ENCODE measurements at regions not wholly inside any gene's neighbourhood (a gene's known extent, or its start where the extent isn't known, plus 50 kb on each side); places are given as distances from the start of the nearest gene placed in this dataset.

- Histone ChIP-seq H3K4me1 (ENCODE audit: control insufficient read depth in 1 of 2, insufficient read depth in 2 of 2, low read length in 2 of 2) (peaks cover 8 to 33% of the 10 kb centered on the region in 2 donors), H3K36me3 (ENCODE audit: control insufficient read depth in 1 of 2, insufficient read depth in 2 of 2, low read length in 2 of 2) (no peaks in the 10 kb centered on the region), H3K27ac (ENCODE audit: low read length) (no peak overlapping the region), H3K4me3 (ENCODE audit: low read depth in 1 of 2, low read length in 2 of 2) (no peak overlapping the region), H3K27me3 (ENCODE audit: low read depth, low read length) (no peaks in the 10 kb centered on the region), H3K9me3 (ENCODE audit: control insufficient read depth in 1 of 2, low read length in 2 of 2) (no peaks in the 10 kb centered on the region)
These were observed 162.2 kb upstream of the TLE3 start for GRCh38 chr15:70259640-70260508.

GRCh38 chr15:70259028-70259424 lies 161.3 kb upstream of the TLE3 start:
- H3K9me3 ChIP-seq (ENCODE audit: control insufficient read depth in 1 of 2, low read length in 2 of 2) = no peaks in the 10 kb centered on the region
- H3K4me1 ChIP-seq (ENCODE audit: control insufficient read depth in 1 of 2, insufficient read depth in 2 of 2, low read length in 2 of 2) = peaks cover 8 to 25% of the 10 kb centered on the region in 2 donors
- no peaks in the 10 kb centered on the region for H3K27me3 ChIP-seq (ENCODE audit: low read depth, low read length)
- no peak overlapping the region for H3K27ac ChIP-seq (ENCODE audit: low read length)
- H3K36me3 ChIP-seq (ENCODE audit: control insufficient read depth in 1 of 2, insufficient read depth in 2 of 2, low read length in 2 of 2) = no peaks in the 10 kb centered on the region
- H3K4me3 ChIP-seq (ENCODE audit: low read depth in 1 of 2, low read length in 2 of 2) = no peak overlapping the region

GRCh38 chr15:70258369-70259027 lies 160.8 kb upstream of the TLE3 start:
- no peaks in the 10 kb centered on the region for H3K27me3 ChIP-seq (ENCODE audit: low read depth, low read length)
- no peak overlapping the region for H3K27ac ChIP-seq (ENCODE audit: low read length)
- H3K4me3 ChIP-seq (ENCODE audit: low read depth in 1 of 2, low read length in 2 of 2) = no peak overlapping the region
- no peaks in the 10 kb centered on the region for H3K9me3 ChIP-seq (ENCODE audit: control insufficient read depth in 1 of 2, low read length in 2 of 2)
- no peaks in the 10 kb centered on the region for H3K36me3 ChIP-seq (ENCODE audit: control insufficient read depth in 1 of 2, insufficient read depth in 2 of 2, low read length in 2 of 2)
- peaks cover 4 to 19% of the 10 kb centered on the region in 2 donors for H3K4me1 ChIP-seq (ENCODE audit: control insufficient read depth in 1 of 2, insufficient read depth in 2 of 2, low read length in 2 of 2)

- Histone ChIP-seq H3K27ac (ENCODE audit: low read length) (no peak overlapping the region), H3K9me3 (ENCODE audit: control insufficient read depth in 1 of 2, low read length in 2 of 2) (no peaks in the 10 kb centered on the region), H3K4me3 (ENCODE audit: low read depth in 1 of 2, low read length in 2 of 2) (no peak overlapping the region), H3K4me1 (ENCODE audit: control insufficient read depth in 1 of 2, insufficient read depth in 2 of 2, low read length in 2 of 2) (peaks cover 4 to 16% of the 10 kb centered on the region in 2 donors), H3K36me3 (ENCODE audit: control insufficient read depth in 1 of 2, insufficient read depth in 2 of 2, low read length in 2 of 2) (no peaks in the 10 kb centered on the region), H3K27me3 (ENCODE audit: low read depth, low read length) (no peaks in the 10 kb centered on the region)
These were observed 160.0 kb upstream of the TLE3 start for GRCh38 chr15:70257573-70258248.

GRCh38 chr15:70257047-70257446 lies 159.3 kb upstream of the TLE3 start:
- H3K36me3 ChIP-seq (ENCODE audit: control insufficient read depth in 1 of 2, insufficient read depth in 2 of 2, low read length in 2 of 2) = no peaks in the 10 kb centered on the region
- peaks cover 4 to 16% of the 10 kb centered on the region in 2 donors for H3K4me1 ChIP-seq (ENCODE audit: control insufficient read depth in 1 of 2, insufficient read depth in 2 of 2, low read length in 2 of 2)
- H3K9me3 ChIP-seq (ENCODE audit: control insufficient read depth in 1 of 2, low read length in 2 of 2) = no peaks in the 10 kb centered on the region
- H3K27ac ChIP-seq (ENCODE audit: low read length) = no peak overlapping the region
- H3K4me3 ChIP-seq (ENCODE audit: low read depth in 1 of 2, low read length in 2 of 2) = no peak overlapping the region
- no peaks in the 10 kb centered on the region for H3K27me3 ChIP-seq (ENCODE audit: low read depth, low read length)

- Histone ChIP-seq H3K4me1 (ENCODE audit: control insufficient read depth in 1 of 2, insufficient read depth in 2 of 2, low read length in 2 of 2) (peaks cover 4 to 16% of the 10 kb centered on the region in 2 donors), H3K9me3 (ENCODE audit: control insufficient read depth in 1 of 2, low read length in 2 of 2) (no peaks in the 10 kb centered on the region), H3K36me3 (ENCODE audit: control insufficient read depth in 1 of 2, insufficient read depth in 2 of 2, low read length in 2 of 2) (no peaks in the 10 kb centered on the region)
These were observed 156.7 kb upstream of the TLE3 start for GRCh38 chr15:70254311-70254869.

GRCh38 chr15:70253461-70254156 lies 155.9 kb upstream of the TLE3 start:
- no peaks in the 10 kb centered on the region for H3K27me3 ChIP-seq (ENCODE audit: low read depth, low read length)
- H3K4me1 ChIP-seq (ENCODE audit: control insufficient read depth in 1 of 2, insufficient read depth in 2 of 2, low read length in 2 of 2) = peaks cover 4 to 8% of the 10 kb centered on the region in 2 donors
- H3K9me3 ChIP-seq (ENCODE audit: control insufficient read depth in 1 of 2, low read length in 2 of 2) = no peaks in the 10 kb centered on the region

More at GRCh38 chr15:70254311-70254869, 156.7 kb upstream of the TLE3 start:
- Histone ChIP-seq H3K27me3 (ENCODE audit: low read depth, low read length) (no peaks in the 10 kb centered on the region), H3K4me3 (ENCODE audit: low read depth in 1 of 2, low read length in 2 of 2) (no peak overlapping the region), H3K27ac (ENCODE audit: low read length) (no peak overlapping the region)

GRCh38 chr15:70252951-70253320 lies 155.2 kb upstream of the TLE3 start:
- H3K4me1 ChIP-seq (ENCODE audit: control insufficient read depth in 1 of 2, insufficient read depth in 2 of 2, low read length in 2 of 2) = peaks cover 1 to 3% of the 10 kb centered on the region in 2 donors
- H3K9me3 ChIP-seq (ENCODE audit: control insufficient read depth in 1 of 2, low read length in 2 of 2) = no peaks in the 10 kb centered on the region
- H3K27me3 ChIP-seq (ENCODE audit: low read depth, low read length) = no peaks in the 10 kb centered on the region
- H3K36me3 ChIP-seq (ENCODE audit: control insufficient read depth in 1 of 2, insufficient read depth in 2 of 2, low read length in 2 of 2) = no peaks in the 10 kb centered on the region
- H3K27ac ChIP-seq (ENCODE audit: low read length) = no peak overlapping the region
- no peak overlapping the region for H3K4me3 ChIP-seq (ENCODE audit: low read depth in 1 of 2, low read length in 2 of 2)

More at GRCh38 chr15:70253461-70254156, 155.9 kb upstream of the TLE3 start:
- no peak overlapping the region for H3K4me3 ChIP-seq (ENCODE audit: low read depth in 1 of 2, low read length in 2 of 2)
- H3K27ac ChIP-seq (ENCODE audit: low read length) = no peak overlapping the region
- H3K36me3 ChIP-seq (ENCODE audit: control insufficient read depth in 1 of 2, insufficient read depth in 2 of 2, low read length in 2 of 2) = no peaks in the 10 kb centered on the region

- Histone ChIP-seq H3K4me3 (ENCODE audit: low read depth in 1 of 2, low read length in 2 of 2) (no peak overlapping the region), H3K27me3 (ENCODE audit: low read depth, low read length) (no peaks in the 10 kb centered on the region), H3K4me1 (ENCODE audit: control insufficient read depth in 1 of 2, insufficient read depth in 2 of 2, low read length in 2 of 2) (no peaks in the 10 kb centered on the region), H3K36me3 (ENCODE audit: control insufficient read depth in 1 of 2, insufficient read depth in 2 of 2, low read length in 2 of 2) (no peaks in the 10 kb centered on the region), H3K27ac (ENCODE audit: low read length) (no peak overlapping the region), H3K9me3 (ENCODE audit: control insufficient read depth in 1 of 2, low read length in 2 of 2) (no peaks in the 10 kb centered on the region)
These were observed 154.6 kb upstream of the TLE3 start for GRCh38 chr15:70252056-70252950.

All from muscle layer of duodenum (tissue), 2 donors.